Type B pancreatic cell (in vitro differentiated cells): ENCODE measurements at regions not wholly inside any gene's neighbourhood (a gene's known extent, or its start where the extent isn't known, plus 50 kb on each side); places are given as distances from the start of the nearest gene placed in this dataset.

Experiments
- DNase-seq: peaks from one replicate; pipeline ENCODE4 v3.0.0; 2021; ENCODE audit warnings: mixed read lengths; ENCODE audit not compliant: unreplicated experiment; ENCODE audit errors: extremely low spot score
- H3K27ac Mint-ChIP-seq: 2 replicates; pipeline ENCODE4 v1.8.0; 2021; ENCODE audit warnings: mild to moderate bottlenecking, mixed read lengths
- H3K27me3 Mint-ChIP-seq: 2 replicates; pipeline ENCODE4 v1.8.0; 2021; ENCODE audit warnings: mixed read lengths
- H3K36me3 Mint-ChIP-seq: 2 replicates; pipeline ENCODE4 v1.8.0; 2021; ENCODE audit warnings: mixed read lengths
- H3K4me1 Mint-ChIP-seq: one replicate; pipeline ENCODE4 v1.8.0; 2021; ENCODE audit warnings: mixed read lengths; ENCODE audit not compliant: unreplicated experiment
- H3K4me3 Mint-ChIP-seq: 2 replicates; pipeline ENCODE4 v1.8.0; 2021; ENCODE audit warnings: mild to moderate bottlenecking, mixed read lengths
- H3K9me3 Mint-ChIP-seq: 2 replicates; pipeline ENCODE4 v1.8.0; 2021; ENCODE audit warnings: mixed read lengths
- TF ChIP-seq, protein P1 (sequence below): fragments of 200-600 bp; sonication (generic); conservative IDR thresholded peaks from 2 replicates; pipeline ENCODE4 v1.5.0; 2021; ENCODE audit warnings: antibody characterized with exemption, mild to moderate bottlenecking

GRCh38 chr1:195278644-195279043 is 1329.6 kb downstream of the KCNT2 start:
- TF ChIP-seq, protein P1, sequence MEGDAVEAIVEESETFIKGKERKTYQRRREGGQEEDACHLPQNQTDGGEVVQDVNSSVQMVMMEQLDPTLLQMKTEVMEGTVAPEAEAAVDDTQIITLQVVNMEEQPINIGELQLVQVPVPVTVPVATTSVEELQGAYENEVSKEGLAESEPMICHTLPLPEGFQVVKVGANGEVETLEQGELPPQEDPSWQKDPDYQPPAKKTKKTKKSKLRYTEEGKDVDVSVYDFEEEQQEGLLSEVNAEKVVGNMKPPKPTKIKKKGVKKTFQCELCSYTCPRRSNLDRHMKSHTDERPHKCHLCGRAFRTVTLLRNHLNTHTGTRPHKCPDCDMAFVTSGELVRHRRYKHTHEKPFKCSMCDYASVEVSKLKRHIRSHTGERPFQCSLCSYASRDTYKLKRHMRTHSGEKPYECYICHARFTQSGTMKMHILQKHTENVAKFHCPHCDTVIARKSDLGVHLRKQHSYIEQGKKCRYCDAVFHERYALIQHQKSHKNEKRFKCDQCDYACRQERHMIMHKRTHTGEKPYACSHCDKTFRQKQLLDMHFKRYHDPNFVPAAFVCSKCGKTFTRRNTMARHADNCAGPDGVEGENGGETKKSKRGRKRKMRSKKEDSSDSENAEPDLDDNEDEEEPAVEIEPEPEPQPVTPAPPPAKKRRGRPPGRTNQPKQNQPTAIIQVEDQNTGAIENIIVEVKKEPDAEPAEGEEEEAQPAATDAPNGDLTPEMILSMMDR, result no peak
- Mint-ChIP-seq H3K27me3 (no peaks in the 10 kb centered on the region), H3K36me3 (no peaks in the 10 kb centered on the region), H3K4me1 (no peaks in the 10 kb centered on the region), H3K27ac (no peak overlapping the region), H3K4me3 (no peak overlapping the region), H3K9me3 (no peaks in the 10 kb centered on the region)
- no peak for DNase-seq

DNA sequence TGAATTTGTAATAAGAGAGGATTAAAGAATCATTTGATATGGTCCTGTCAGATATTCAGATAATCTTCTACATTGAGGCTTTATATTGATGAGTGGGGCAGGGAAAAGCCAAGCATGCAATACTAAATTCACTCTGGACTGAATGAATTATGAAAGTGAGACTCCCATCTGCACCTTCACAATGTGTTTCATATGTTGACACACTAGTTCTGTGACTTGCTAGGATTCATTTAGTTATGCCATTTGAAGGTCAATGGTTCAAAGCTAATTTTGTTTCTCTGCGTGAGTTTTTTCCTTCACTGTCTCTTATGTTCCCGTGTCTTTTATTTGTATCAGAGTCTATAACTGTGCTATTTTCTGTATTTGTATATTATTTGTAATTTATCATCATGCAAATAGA is 1332.5 kb downstream of the KCNT2 start:
- DNase-seq, result no peak
- Mint-ChIP-seq H3K4me3 (no peak overlapping the region), H3K36me3 (no peaks in the 10 kb centered on the region), H3K27me3 (no peaks in the 10 kb centered on the region), H3K9me3 (no peaks in the 10 kb centered on the region), H3K4me1 (no peaks in the 10 kb centered on the region), H3K27ac (no peak overlapping the region)
- TF ChIP-seq, protein P1, result no peak

DNA sequence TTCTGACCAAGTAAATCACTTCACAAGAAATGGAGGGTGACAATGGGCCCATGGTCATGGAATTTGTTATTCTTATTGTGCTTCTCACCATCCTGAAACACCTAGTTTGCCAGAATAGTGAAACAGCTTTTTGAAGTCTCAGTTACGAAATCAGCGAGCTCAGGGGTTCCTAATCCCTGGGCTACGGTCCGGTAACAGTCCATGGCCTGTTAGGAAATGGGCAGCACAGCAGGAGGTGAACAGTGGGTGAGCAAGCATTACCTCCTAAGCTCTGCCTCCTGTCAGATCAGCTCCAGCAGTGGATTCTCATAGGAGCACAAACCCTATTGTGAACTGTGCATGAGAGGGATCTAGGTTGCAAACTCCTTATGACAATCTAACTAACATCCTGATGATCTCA is 1356.3 kb downstream of the KCNT2 start:
- TF ChIP-seq, protein P1, result no peak
- H3K27me3 Mint-ChIP-seq, result no peaks in the 10 kb centered on the region
- H3K27ac Mint-ChIP-seq, result no peak overlapping the region
- no peaks in the 10 kb centered on the region for H3K9me3 Mint-ChIP-seq
- no peak overlapping the region for H3K4me3 Mint-ChIP-seq
- no peak for DNase-seq
- no peaks in the 10 kb centered on the region for H3K4me1 Mint-ChIP-seq
- no peaks in the 10 kb centered on the region for H3K36me3 Mint-ChIP-seq

GRCh38 chr1:195243492-195243891 is 1364.7 kb downstream of the KCNT2 start:
- TF ChIP-seq, protein P1, result no peak
- DNase-seq, result no peak
- H3K4me1 Mint-ChIP-seq, result no peaks in the 10 kb centered on the region
- no peaks in the 10 kb centered on the region for H3K36me3 Mint-ChIP-seq
- no peaks in the 10 kb centered on the region for H3K27me3 Mint-ChIP-seq
- peaks cover 3% of the 10 kb centered on the region for H3K9me3 Mint-ChIP-seq
- no peak overlapping the region for H3K27ac Mint-ChIP-seq
- no peak overlapping the region for H3K4me3 Mint-ChIP-seq

GRCh38 chr1:195241066-195241465 is 1367.2 kb downstream of the KCNT2 start:
- Mint-ChIP-seq H3K27ac (no peak overlapping the region), H3K4me1 (no peaks in the 10 kb centered on the region), H3K36me3 (no peaks in the 10 kb centered on the region), H3K4me3 (no peak overlapping the region), H3K27me3 (no peaks in the 10 kb centered on the region), H3K9me3 (peaks cover 3% of the 10 kb centered on the region)
- no peak for DNase-seq
- TF ChIP-seq, protein P1, result no peak

DNA sequence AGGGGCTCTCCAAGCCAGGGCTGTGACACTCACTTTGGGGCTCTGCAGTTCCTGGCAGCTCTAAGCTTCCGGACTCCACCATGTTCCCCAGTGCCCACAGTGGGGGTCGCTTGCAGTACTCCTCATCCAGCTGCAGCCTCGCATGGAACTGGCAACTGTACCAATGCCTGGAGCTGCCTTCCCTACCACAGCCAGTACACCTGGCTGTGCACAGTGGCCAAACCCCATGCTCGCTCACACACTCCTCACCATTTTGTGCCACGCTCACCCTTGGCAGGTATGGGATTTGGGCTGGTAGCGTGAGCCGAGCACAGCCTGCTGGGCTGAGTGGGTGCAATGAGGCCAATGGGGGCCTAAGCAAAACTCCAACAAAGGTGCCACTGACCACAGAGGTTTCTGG is 1369.9 kb downstream of the KCNT2 start:
- H3K36me3 Mint-ChIP-seq, result no peaks in the 10 kb centered on the region
- H3K27ac Mint-ChIP-seq, result no peak overlapping the region
- no peak for DNase-seq
- H3K9me3 Mint-ChIP-seq, result peaks cover 3% of the 10 kb centered on the region
- no peaks in the 10 kb centered on the region for H3K4me1 Mint-ChIP-seq
- TF ChIP-seq, protein P1, result no peak
- H3K27me3 Mint-ChIP-seq, result no peaks in the 10 kb centered on the region
- H3K4me3 Mint-ChIP-seq, result no peak overlapping the region
